B cell (primary cell): ENCODE measurements at regions not wholly inside any gene's neighbourhood (a gene's known extent, or its start where the extent isn't known, plus 50 kb on each side); places are given as distances from the start of the nearest gene placed in this dataset.

Experiments
- ATAC-seq: fragments of 200-7000 bp; cut with Tn5 transposase; one replicate; pipeline ENCODE4 v1.10.0; 2021; ENCODE audit warnings: low read depth, mild to moderate bottlenecking, moderate number of reproducible peaks, moderate library complexity
- CTCF ChIA-PET: fragments of 350-600 bp; sonication (Branson Sonifier 250); formaldehyde crosslinking; loops from one replicate; lab custom pipeline; 2021; ENCODE audit warnings: antibody characterized with exemption, inconsistent platforms; lab: Charles Lee
- POLR2A ChIA-PET: fragments of 350-600 bp; sonication (Branson Sonifier 250); formaldehyde crosslinking; loops from one replicate; lab custom pipeline; 2021; ENCODE audit warnings: antibody characterized with exemption; lab: Charles Lee
- DNase-seq: peaks from one replicate; pipeline ENCODE4 v3.0.0; 2013
- H2AFZ ChIP-seq: 2 replicates; pipeline ENCODE4 v1.6.1; 2012; ENCODE audit warnings: mild to moderate bottlenecking, low read depth, low read length; ENCODE audit not compliant: insufficient read depth, poor library complexity, severe bottlenecking
- H3K27ac ChIP-seq, 2 donors: 1 replicate in 1 of 2; 2 replicates in 1 of 2; pipeline ENCODE4 v1.5.1; 2012 to 2013; ENCODE audit warnings: low read length in 2 of 2, mild to moderate bottlenecking in 2 of 2, moderate library complexity in 1 of 2
- H3K27me3 ChIP-seq, 4 experiments: fragments of 200-600 bp in 1 of 4; sonication (generic) in 1 of 4; replicated peaks in 1 of 4; 1 replicate in 2 of 4; 2 replicates in 2 of 4; pipeline versions ENCODE4 v1.6.1 to v1.7.0; 2013 to 2016; ENCODE audit warnings: low read length in 3 of 4, mild to moderate bottlenecking in 2 of 4, mixed read lengths in 1 of 4, moderate library complexity in 1 of 4; ENCODE audit not compliant: insufficient read depth in 4 of 4, control insufficient read depth in 3 of 4; ENCODE audit errors: control extremely low read depth in 1 of 4
- H3K36me3 ChIP-seq, 2 experiments: replicated peaks in 1 of 2; 1 replicate in 1 of 2; 2 replicates in 1 of 2; pipeline versions ENCODE4 v1.6.1 to v1.7.1; 2013; ENCODE audit warnings: low read length in 1 of 2; ENCODE audit not compliant: insufficient read depth in 2 of 2, control insufficient read depth in 1 of 2; ENCODE audit errors: control extremely low read depth in 1 of 2, extremely low read depth in 1 of 2
- H3K4me1 ChIP-seq, 2 donors: fragments of 200-600 bp in 1 of 2; sonication (generic) in 1 of 2; 1 replicate in 1 of 2; 2 replicates in 1 of 2; pipeline versions ENCODE4 v1.5.1 to v1.6.1; 2013 to 2017; ENCODE audit warnings: low read length in 2 of 2; ENCODE audit not compliant: control insufficient read depth in 2 of 2, insufficient read depth in 2 of 2
- H3K4me2 ChIP-seq: replicated peaks from 2 replicates; pipeline ENCODE3; 2012; ENCODE audit warnings: mild to moderate bottlenecking, low read depth, low read length; ENCODE audit not compliant: poor library complexity, severe bottlenecking
- H3K4me3 ChIP-seq, 5 experiments: fragments of 200-600 bp in 1 of 5; sonication (generic) in 1 of 5; 1 replicate in 3 of 5; 2 replicates in 2 of 5; pipeline versions ENCODE4 v1.5.1 to v1.7.0; 2011 to 2016; ENCODE audit warnings: low read length in 4 of 5, mild to moderate bottlenecking in 4 of 5, low read depth in 2 of 5, control low read depth in 1 of 5, moderate library complexity in 1 of 5; ENCODE audit not compliant: insufficient read depth in 1 of 5; ENCODE audit errors: control extremely low read depth in 1 of 5, extremely low read depth in 1 of 5
- H3K79me2 ChIP-seq: fragments of 200-600 bp; sonication (generic); one replicate; pipeline ENCODE4 v1.6.0; 2016; ENCODE audit warnings: low read length; ENCODE audit not compliant: control insufficient read depth, insufficient read depth
- H3K9ac ChIP-seq: fragments of 200-600 bp; sonication (generic); 2 replicates; pipeline ENCODE4 v1.6.1; 2017; ENCODE audit warnings: mild to moderate bottlenecking, low read length, moderate library complexity
- H3K9me3 ChIP-seq, 3 donors: one replicate each; pipeline versions ENCODE4 v1.6.1 to v1.7.1; 2013; ENCODE audit warnings: low read length in 2 of 3; ENCODE audit not compliant: control insufficient read depth in 2 of 3, insufficient read depth in 1 of 3; ENCODE audit errors: control extremely low read depth in 1 of 3
- H4K20me1 ChIP-seq: 2 replicates; pipeline ENCODE4 v1.6.0; 2012; ENCODE audit warnings: mild to moderate bottlenecking, low read length; ENCODE audit not compliant: insufficient read depth, control insufficient read depth, poor library complexity, severe bottlenecking
- H3K27ac Mint-ChIP-seq: one replicate; pipeline ENCODE4 v1.8.0; 2021; ENCODE audit warnings: mixed read lengths
- H3K27me3 Mint-ChIP-seq: one replicate; pipeline ENCODE4 v1.8.0; 2021; ENCODE audit warnings: mixed read lengths
- H3K4me1 Mint-ChIP-seq: one replicate; pipeline ENCODE4 v1.8.0; 2021; ENCODE audit warnings: mixed read lengths
- H3K4me3 Mint-ChIP-seq: one replicate; pipeline ENCODE4 v1.8.0; 2021; ENCODE audit warnings: mixed read lengths
- H3K9me3 Mint-ChIP-seq: one replicate; pipeline ENCODE4 v1.8.0; 2022; ENCODE audit warnings: mixed read lengths; ENCODE audit not compliant: insufficient read depth
- EZH2 ChIP-seq: IDR thresholded peaks from 2 replicates; pipeline ENCODE4 v1.6.1; 2012; ENCODE audit warnings: borderline replicate concordance, low read depth, mild to moderate bottlenecking, moderate library complexity, low read length; ENCODE audit not compliant: insufficient read depth, poor library complexity, severe bottlenecking
- WGBS: methylation state at CpG from one replicate; pipeline ENCODE4 v1.1.5; 2013; ENCODE audit warnings: missing lambda C conversion rate; ENCODE audit not compliant: insufficient coverage; 5-methylcytosine and 5-hydroxymethylcytosine counted together
- intact Hi-C: fragments of 100-400 bp; cut with micrococcal nuclease; formaldehyde crosslinking; loops from one replicate; pipeline ENCODE4 v1.10.0; 2022
- TF ChIP-seq, protein P1 (sequence below): fragments of 200-600 bp; IDR thresholded peaks from one replicate; pipeline ENCODE4 v1.8.0; 2022; ENCODE audit warnings: antibody characterized with exemption, mild to moderate bottlenecking

DNA sequence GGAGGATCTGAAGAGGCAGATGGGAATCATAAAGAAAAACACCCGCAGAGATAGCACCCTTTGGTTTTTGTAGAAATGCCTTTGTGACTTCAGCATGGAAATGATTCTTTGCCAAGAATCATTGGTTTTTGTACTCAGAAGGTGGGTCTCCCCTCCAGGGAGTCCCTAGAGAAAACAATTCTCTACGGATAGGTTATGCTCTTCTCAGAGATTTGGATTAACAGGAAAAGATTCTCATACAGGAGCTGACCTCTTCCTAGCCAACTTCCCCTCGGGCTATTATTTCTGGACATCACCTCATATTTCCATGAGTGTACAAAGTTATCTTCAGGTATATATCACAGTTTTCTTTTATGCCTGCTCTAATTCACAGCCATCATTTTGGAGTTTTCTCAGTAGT lies 274.2 kb upstream of the HABP2 start:
- TF ChIP-seq, protein P1, sequence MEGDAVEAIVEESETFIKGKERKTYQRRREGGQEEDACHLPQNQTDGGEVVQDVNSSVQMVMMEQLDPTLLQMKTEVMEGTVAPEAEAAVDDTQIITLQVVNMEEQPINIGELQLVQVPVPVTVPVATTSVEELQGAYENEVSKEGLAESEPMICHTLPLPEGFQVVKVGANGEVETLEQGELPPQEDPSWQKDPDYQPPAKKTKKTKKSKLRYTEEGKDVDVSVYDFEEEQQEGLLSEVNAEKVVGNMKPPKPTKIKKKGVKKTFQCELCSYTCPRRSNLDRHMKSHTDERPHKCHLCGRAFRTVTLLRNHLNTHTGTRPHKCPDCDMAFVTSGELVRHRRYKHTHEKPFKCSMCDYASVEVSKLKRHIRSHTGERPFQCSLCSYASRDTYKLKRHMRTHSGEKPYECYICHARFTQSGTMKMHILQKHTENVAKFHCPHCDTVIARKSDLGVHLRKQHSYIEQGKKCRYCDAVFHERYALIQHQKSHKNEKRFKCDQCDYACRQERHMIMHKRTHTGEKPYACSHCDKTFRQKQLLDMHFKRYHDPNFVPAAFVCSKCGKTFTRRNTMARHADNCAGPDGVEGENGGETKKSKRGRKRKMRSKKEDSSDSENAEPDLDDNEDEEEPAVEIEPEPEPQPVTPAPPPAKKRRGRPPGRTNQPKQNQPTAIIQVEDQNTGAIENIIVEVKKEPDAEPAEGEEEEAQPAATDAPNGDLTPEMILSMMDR = no peak
- no peak for TF ChIP-seq EZH2

DNA sequence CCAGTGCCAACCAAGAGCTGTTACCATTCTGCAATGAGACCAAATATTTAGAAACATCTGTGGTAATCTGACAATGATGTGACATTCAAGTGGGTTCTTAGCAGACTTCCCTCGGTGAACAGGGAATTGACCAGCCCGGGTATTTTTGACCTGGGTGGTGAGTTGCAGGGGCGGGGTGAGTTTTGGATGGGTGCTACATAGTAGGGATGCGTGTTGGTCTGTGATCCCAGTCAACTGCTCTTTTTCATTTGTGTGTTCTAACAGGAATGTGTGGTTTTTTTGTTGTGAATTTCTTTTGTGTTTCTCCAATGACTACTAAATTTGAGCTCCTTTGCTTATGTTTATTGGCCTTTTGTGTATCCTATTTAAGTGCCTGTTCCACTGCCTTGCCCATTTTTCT lies 273.6 kb upstream of the HABP2 start:
- ATAC-seq = no peak

More for the DNA sequence above, 274.2 kb upstream of the HABP2 start:
- DNase-seq = no peak
- 78% methylated on average over 1 of the region's 3 CpGs for WGBS
- Mint-ChIP-seq H3K9me3 (peaks cover 11% of the 10 kb centered on the region), H3K27me3 (no peaks in the 10 kb centered on the region), H3K4me3 (no peak overlapping the region), H3K27ac (no peak overlapping the region), H3K4me1 (peaks cover 2% of the 10 kb centered on the region)
- Histone ChIP-seq H3K4me3 (no peak overlapping the region), H3K9ac (no peak overlapping the region), H3K27me3 (no peaks in the 10 kb centered on the region), H2AFZ (no peak overlapping the region), H3K27ac (no peak overlapping the region), H4K20me1 (no peaks in the 10 kb centered on the region), H3K9me3 (peaks cover 0 to 10% (median 7%) of the 10 kb centered on the region in 3 donors), H3K4me2 (no peak overlapping the region), H3K79me2 (no peaks in the 10 kb centered on the region), H3K36me3 (no peaks in the 10 kb centered on the region), H3K4me1 (peaks cover 0 to under 1% of the 10 kb centered on the region in 2 donors)
- POLR2A ChIA-PET = no interaction called here
- intact Hi-C loops = no loop called here
- CTCF ChIA-PET = no interaction called here
- ATAC-seq = no peak

More for the DNA sequence above, 273.6 kb upstream of the HABP2 start:
- Histone ChIP-seq H2AFZ (no peak overlapping the region), H3K4me3 (no peak overlapping the region), H3K27me3 (no peaks in the 10 kb centered on the region), H3K79me2 (no peaks in the 10 kb centered on the region), H3K27ac (no peak overlapping the region), H4K20me1 (no peaks in the 10 kb centered on the region), H3K36me3 (no peaks in the 10 kb centered on the region), H3K4me2 (no peak overlapping the region), H3K4me1 (no peaks in the 10 kb centered on the region), H3K9me3 (peaks cover 0 to 7% (median 4%) of the 10 kb centered on the region in 3 donors), H3K9ac (no peak overlapping the region)
- 89% methylated on average over 4 of the region's 4 CpGs for WGBS
- no peak for DNase-seq
- intact Hi-C loops = no loop called here
- CTCF ChIA-PET = no interaction called here
- POLR2A ChIA-PET = no interaction called here
- no peaks in the 10 kb centered on the region for H3K4me1 Mint-ChIP-seq
- no peak overlapping the region for H3K27ac Mint-ChIP-seq
- no peak overlapping the region for H3K4me3 Mint-ChIP-seq
- TF ChIP-seq EZH2 = no peak
- TF ChIP-seq, protein P1 = no peak
- H3K27me3 Mint-ChIP-seq = no peaks in the 10 kb centered on the region
- peaks cover 11% of the 10 kb centered on the region for H3K9me3 Mint-ChIP-seq
